Lower leg skin (tissue), 4 donors: ENCODE measurements at regions not wholly inside any gene's neighbourhood (a gene's known extent, or its start where the extent isn't known, plus 50 kb on each side); places are given as distances from the start of the nearest gene placed in this dataset.

Experiments used
- DNase-seq, 2 donors: peaks; one replicate each; pipeline ENCODE4 v3.0.0-alpha.2; 2019; ENCODE audit warnings: low spot score in 2 of 2
- H3K4me3 ChIP-seq: fragments of 200-600 bp; sonication (generic); 2 replicates; pipeline ENCODE4 v1.5.1; 2017; ENCODE audit warnings: mild to moderate bottlenecking, low read depth; ENCODE audit not compliant: poor library complexity, severe bottlenecking
- POLR2A ChIP-seq, 2 donors: fragments of 450-650 bp; IDR thresholded peaks; one replicate each; pipeline ENCODE4 v1.6.1; 2016 to 2017; ENCODE audit warnings: antibody characterized with exemption in 2 of 2, mild to moderate bottlenecking in 1 of 2, moderate library complexity in 1 of 2
- WGBS, 2 donors: methylation state at CpG; one replicate each; pipeline ENCODE4 v1.1.5; 2018; 5-methylcytosine and 5-hydroxymethylcytosine counted together
- intact Hi-C: fragments of 100-400 bp; cut with DNase I; formaldehyde crosslinking; loops from one replicate; pipeline ENCODE4 v1.15.0; 2023; ENCODE audit warnings: low total_unique reads
- TF ChIP-seq, protein P1 (sequence below), 3 donors: fragments of 450-650 bp; IDR thresholded peaks; one replicate each; pipeline ENCODE4 v1.5.1; 2016; ENCODE audit warnings: antibody characterized with exemption in 3 of 3, mild to moderate bottlenecking in 3 of 3, moderate library complexity in 2 of 3

- no peak overlapping the region for H3K4me3 ChIP-seq
- DNase-seq = no peak
- no peak for TF ChIP-seq POLR2A (IDR thresholded peaks at IDR 0.05)
- TF ChIP-seq, protein P1, sequence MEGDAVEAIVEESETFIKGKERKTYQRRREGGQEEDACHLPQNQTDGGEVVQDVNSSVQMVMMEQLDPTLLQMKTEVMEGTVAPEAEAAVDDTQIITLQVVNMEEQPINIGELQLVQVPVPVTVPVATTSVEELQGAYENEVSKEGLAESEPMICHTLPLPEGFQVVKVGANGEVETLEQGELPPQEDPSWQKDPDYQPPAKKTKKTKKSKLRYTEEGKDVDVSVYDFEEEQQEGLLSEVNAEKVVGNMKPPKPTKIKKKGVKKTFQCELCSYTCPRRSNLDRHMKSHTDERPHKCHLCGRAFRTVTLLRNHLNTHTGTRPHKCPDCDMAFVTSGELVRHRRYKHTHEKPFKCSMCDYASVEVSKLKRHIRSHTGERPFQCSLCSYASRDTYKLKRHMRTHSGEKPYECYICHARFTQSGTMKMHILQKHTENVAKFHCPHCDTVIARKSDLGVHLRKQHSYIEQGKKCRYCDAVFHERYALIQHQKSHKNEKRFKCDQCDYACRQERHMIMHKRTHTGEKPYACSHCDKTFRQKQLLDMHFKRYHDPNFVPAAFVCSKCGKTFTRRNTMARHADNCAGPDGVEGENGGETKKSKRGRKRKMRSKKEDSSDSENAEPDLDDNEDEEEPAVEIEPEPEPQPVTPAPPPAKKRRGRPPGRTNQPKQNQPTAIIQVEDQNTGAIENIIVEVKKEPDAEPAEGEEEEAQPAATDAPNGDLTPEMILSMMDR (IDR thresholded peaks at IDR 0.05) = no peak
- 78 to 97% methylated on average over 1 of the region's 1 CpG for WGBS, 2 donors
- intact Hi-C loops = no loop called here
Measured at GRCh38 chr18:997499-997898, 92.8 kb downstream of the ADCYAP1 start.

DNA sequence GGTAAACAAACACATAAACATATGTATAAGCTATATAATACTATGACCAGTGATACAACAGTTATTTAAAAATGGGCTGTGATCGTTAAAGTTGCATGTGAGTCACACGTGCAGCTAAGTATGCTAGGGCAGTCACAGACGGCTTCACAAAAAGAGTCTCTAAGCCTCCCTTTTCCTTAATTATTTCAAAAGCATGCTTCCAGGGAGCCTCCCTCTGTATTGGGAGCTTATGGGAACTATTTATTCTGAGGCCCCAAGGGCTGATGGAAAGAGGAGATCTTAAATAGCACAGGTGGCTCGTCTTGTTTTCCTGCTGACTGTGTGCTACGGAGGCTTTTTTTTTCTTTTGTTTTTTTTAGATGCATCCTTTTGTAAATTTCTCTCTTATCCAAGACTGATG is 94.3 kb downstream of the ADCYAP1 start:
- intact Hi-C loops = no loop called here
- WGBS, 2 donors = 33 to 35% methylated on average over 5 of the region's 5 CpGs
- no peak overlapping the region for H3K4me3 ChIP-seq
- TF ChIP-seq, protein P1 (IDR thresholded peaks at IDR 0.05) = no peak
- TF ChIP-seq POLR2A (IDR thresholded peaks at IDR 0.05) = no peak
- DNase-seq = no peak

DNA sequence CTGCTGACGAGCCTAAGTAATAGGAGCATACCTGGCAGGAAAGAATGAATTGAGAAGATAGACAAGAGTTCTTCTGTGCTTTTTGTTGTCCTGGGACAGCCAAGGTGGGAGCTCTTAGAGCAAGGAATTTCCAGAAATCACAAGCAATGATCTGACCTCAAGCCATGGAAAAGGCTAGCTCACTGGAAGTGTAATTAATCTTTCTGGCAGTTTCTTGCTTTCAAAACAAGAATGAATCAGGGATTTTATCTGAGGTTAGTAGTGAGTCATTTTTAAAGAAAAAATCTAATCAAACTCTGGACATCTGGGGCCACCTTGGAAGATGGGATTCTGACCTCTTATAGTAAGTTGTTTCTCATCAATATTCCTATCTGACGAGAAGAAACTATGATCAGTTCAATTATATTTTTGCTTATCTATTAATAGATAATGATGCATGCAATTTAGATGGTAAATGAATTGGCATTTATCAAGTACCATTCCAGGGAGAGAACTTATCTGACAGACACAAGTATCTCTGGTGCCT is 98.0 kb downstream of the ADCYAP1 start:
- 46 to 71% methylated on average over 2 of the region's 2 CpGs for WGBS, 2 donors
- TF ChIP-seq POLR2A (IDR thresholded peaks at IDR 0.05) = no peak
- TF ChIP-seq, protein P1 (IDR thresholded peaks at IDR 0.05) = no peak
- H3K4me3 ChIP-seq = no peak overlapping the region
- intact Hi-C loops = no loop called here
- no peak for DNase-seq

- intact Hi-C loops = no loop called here
Measured at GRCh38 chr18:1003499-1003898, 98.8 kb downstream of the ADCYAP1 start.

DNA sequence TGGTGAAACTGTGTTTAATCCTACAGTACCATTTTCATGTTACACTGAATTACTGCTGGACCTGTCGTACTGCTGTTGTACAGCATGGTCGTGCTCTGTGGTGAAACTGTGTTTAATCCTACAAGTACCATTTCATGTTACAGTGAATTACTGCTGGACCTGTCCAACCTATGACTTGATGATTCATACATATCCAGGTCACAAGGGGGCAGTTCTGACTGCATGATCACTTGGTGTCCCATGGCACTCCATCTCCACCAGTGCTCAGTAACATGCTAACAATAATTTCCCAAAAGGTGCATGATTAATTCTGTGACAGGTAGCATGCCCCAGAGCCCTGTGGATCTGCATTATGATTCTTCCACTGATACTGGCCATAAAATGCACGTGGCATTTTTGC is 101.6 kb downstream of the ADCYAP1 start:
- intact Hi-C loops = no loop called here
- no peak overlapping the region for H3K4me3 ChIP-seq
- WGBS, 2 donors = 68 to 75% methylated on average over 3 of the region's 3 CpGs
- DNase-seq = no peak
- TF ChIP-seq, protein P1 (IDR thresholded peaks at IDR 0.05) = no peak
- no peak for TF ChIP-seq POLR2A (IDR thresholded peaks at IDR 0.05)

More at GRCh38 chr18:1003499-1003898, 98.8 kb downstream of the ADCYAP1 start:
- TF ChIP-seq POLR2A (IDR thresholded peaks at IDR 0.05) = no peak
- TF ChIP-seq, protein P1 (IDR thresholded peaks at IDR 0.05) = no peak
- 88 to 100% methylated on average over 1 of the region's 1 CpG for WGBS, 2 donors
- no peak overlapping the region for H3K4me3 ChIP-seq
- no peak for DNase-seq

DNA sequence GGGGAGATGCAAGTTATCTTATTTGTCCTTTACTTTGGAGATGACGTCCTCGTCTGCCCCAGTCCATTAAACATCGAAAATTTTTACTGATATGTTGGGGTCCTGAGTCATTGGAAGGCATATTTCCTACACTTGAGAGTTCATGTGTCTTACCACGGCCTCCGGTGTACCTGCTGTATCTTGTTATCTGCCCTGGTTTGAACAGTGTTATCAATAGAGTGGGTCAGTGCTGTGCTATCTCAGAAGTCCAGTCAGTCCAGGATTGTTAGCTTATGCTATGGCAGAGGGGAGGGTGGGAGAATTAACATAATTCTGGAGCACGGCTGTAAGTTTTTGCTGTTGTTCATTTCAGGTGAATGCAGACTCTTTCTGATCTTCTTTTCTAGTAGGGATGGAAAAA is 102.3 kb downstream of the ADCYAP1 start:
- no peak for DNase-seq
- 81 to 83% methylated on average over 6 of the region's 6 CpGs for WGBS, 2 donors
- intact Hi-C loops = no loop called here
- no peak for TF ChIP-seq POLR2A (IDR thresholded peaks at IDR 0.05)
- TF ChIP-seq, protein P1 (IDR thresholded peaks at IDR 0.05) = no peak
- no peak overlapping the region for H3K4me3 ChIP-seq
